Neural cell (in vitro differentiated cells): ENCODE measurements at regions not wholly inside any gene's neighbourhood (a gene's known extent, or its start where the extent isn't known, plus 50 kb on each side); places are given as distances from the start of the nearest gene placed in this dataset.

Source experiments
- H2AFZ ChIP-seq: fragments of 200-600, 300-800 bp; sonication (generic), shearing (Covaris generic); 2 replicates; pipeline ENCODE4 v1.6.0; 2014; ENCODE audit warnings: low read depth, mild to moderate bottlenecking, antibody characterized with exemption, low read length, moderate library complexity
- H3F3A ChIP-seq: fragments of 200-600 bp; shearing (Covaris generic); 2 replicates; pipeline ENCODE4 v1.6.1; 2016; ENCODE audit warnings: mild to moderate bottlenecking, moderate library complexity, mixed read lengths, antibody characterized with exemption, low read length; ENCODE audit not compliant: insufficient read depth, poor library complexity, severe bottlenecking
- H3K27ac ChIP-seq: fragments of 200-600, 300-800 bp; sonication (generic), shearing (Covaris generic); 2 replicates; pipeline ENCODE4 v1.5.1; 2014; ENCODE audit warnings: mild to moderate bottlenecking, low read length, moderate library complexity
- H3K27me3 ChIP-seq: fragments of 300-800, 200-600 bp; sonication (generic), shearing (Covaris generic); 2 replicates; pipeline ENCODE4 v1.6.0; 2014; ENCODE audit warnings: mild to moderate bottlenecking, low read depth, low read length, moderate library complexity; ENCODE audit not compliant: insufficient read depth
- H3K36me3 ChIP-seq: fragments of 300-800, 200-600 bp; sonication (generic), shearing (Covaris generic); 2 replicates; pipeline ENCODE4 v1.5.1; 2014; ENCODE audit warnings: mild to moderate bottlenecking, antibody characterized with exemption, low read length, moderate library complexity; ENCODE audit not compliant: insufficient read depth
- H3K4me2 ChIP-seq: fragments of 300-800, 200-600 bp; sonication (generic), shearing (Covaris generic); 2 replicates; pipeline ENCODE4 v1.6.0; 2014; ENCODE audit warnings: mild to moderate bottlenecking, low read length
- H3K4me3 ChIP-seq: fragments of 300-800, 200-600 bp; sonication (generic), shearing (Covaris generic); 2 replicates; pipeline ENCODE4 v1.5.1; 2014; ENCODE audit warnings: mild to moderate bottlenecking, low read length, moderate library complexity
- H3K79me2 ChIP-seq: fragments of 200-600 bp; shearing (Covaris generic); replicated peaks from 2 replicates; pipeline ENCODE4 v1.6.0; 2014; ENCODE audit warnings: mild to moderate bottlenecking, low read length, moderate library complexity; ENCODE audit not compliant: insufficient read depth
- H3K9ac ChIP-seq: fragments of 300-800, 200-600 bp; sonication (generic), shearing (Covaris generic); 2 replicates; pipeline ENCODE4 v1.6.1; 2016; ENCODE audit warnings: mild to moderate bottlenecking, low read length, mixed read lengths
- H3K9me2 ChIP-seq: fragments of 200-600 bp; shearing (Covaris generic); 2 replicates; pipeline ENCODE4 v1.6.1; 2016; ENCODE audit warnings: mild to moderate bottlenecking, low read length, mixed read lengths; ENCODE audit not compliant: insufficient read depth
- H3K9me3 ChIP-seq: fragments of 200-600, 300-800 bp; sonication (generic), shearing (Covaris generic); 2 replicates; pipeline ENCODE4 v1.6.1; 2016; ENCODE audit warnings: mild to moderate bottlenecking, mixed run types, low read length, moderate library complexity, mixed read lengths
- H4K20me1 ChIP-seq: fragments of 200-600 bp; shearing (Covaris generic); 2 replicates; pipeline ENCODE4 v1.6.1; 2016; ENCODE audit warnings: mild to moderate bottlenecking, mixed run types; ENCODE audit not compliant: insufficient read depth
- EP300 ChIP-seq: fragments of 450-650 bp; conservative IDR thresholded peaks from 2 replicates; pipeline ENCODE4 v1.6.1; 2014; ENCODE audit warnings: antibody characterized with exemption, mild to moderate bottlenecking, moderate library complexity; ENCODE audit not compliant: poor library complexity, severe bottlenecking
- EZH2 ChIP-seq: fragments of 200-600, 300-800 bp; shearing (Covaris generic), sonication (generic); IDR thresholded peaks from 2 replicates; pipeline ENCODE4 v1.6.1; 2014; ENCODE audit warnings: antibody characterized with exemption, low read length, borderline replicate concordance, mild to moderate bottlenecking; ENCODE audit not compliant: insufficient read depth, poor library complexity, severe bottlenecking
- MXI1 ChIP-seq: fragments of 450-650 bp; conservative IDR thresholded peaks from 2 replicates; pipeline ENCODE4 v1.6.1; 2014; ENCODE audit warnings: antibody characterized with exemption, mild to moderate bottlenecking; ENCODE audit not compliant: poor library complexity, severe bottlenecking
- POLR2AphosphoS5 ChIP-seq: IDR thresholded peaks from 2 replicates; pipeline ENCODE4 v1.6.1; 2012
- RAD21 ChIP-seq: fragments of 450-650 bp; conservative IDR thresholded peaks from 2 replicates; pipeline ENCODE4 v1.6.1; 2014; ENCODE audit warnings: antibody characterized with exemption, mild to moderate bottlenecking, moderate library complexity
- SMC3 ChIP-seq: fragments of 450-650 bp; conservative IDR thresholded peaks from 2 replicates; pipeline ENCODE4 v1.6.1; 2014; ENCODE audit warnings: antibody characterized with exemption, mild to moderate bottlenecking, moderate library complexity; ENCODE audit not compliant: poor library complexity
- TAF1 ChIP-seq: IDR thresholded peaks from 2 replicates; pipeline ENCODE4 v1.6.1; 2012; ENCODE audit warnings: low read depth
- TF ChIP-seq, protein P1 (sequence below): IDR thresholded peaks from 2 replicates; pipeline ENCODE4 v1.6.1; 2012; ENCODE audit warnings: borderline replicate concordance
- TF ChIP-seq, protein P2 (sequence below): fragments of 450-650 bp; IDR thresholded peaks from 2 replicates; pipeline ENCODE4 v1.5.1; 2014; ENCODE audit warnings: antibody characterized with exemption, mild to moderate bottlenecking, moderate library complexity; ENCODE audit not compliant: poor library complexity, severe bottlenecking

DNA sequence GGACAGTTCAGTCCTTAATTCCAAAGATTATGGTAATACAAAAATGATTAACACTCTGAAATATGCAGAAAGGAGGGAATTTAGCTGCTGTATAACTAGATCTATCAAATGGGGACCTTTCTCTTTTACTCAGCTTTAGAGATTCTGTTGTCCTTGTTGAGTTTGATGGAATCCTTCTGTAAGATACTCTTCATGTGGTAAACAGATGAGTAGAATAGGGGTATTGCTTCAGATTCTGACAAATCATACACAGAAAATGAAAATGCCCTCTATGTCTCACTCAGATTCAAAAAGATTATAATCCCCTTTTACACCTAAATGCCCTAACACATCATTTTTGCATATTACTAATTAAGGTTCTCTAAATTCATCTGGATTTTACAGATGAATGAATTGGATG, 50.7 kb downstream of the ARHGAP35 start:
- Histone ChIP-seq H2AFZ (no peak overlapping the region), H3K9me3 (no peaks in the 10 kb centered on the region), H3K4me2 (no peak overlapping the region), H3K79me2 (peaks cover 67% of the 10 kb centered on the region), H3K9me2 (no peaks in the 10 kb centered on the region), H3K27ac (no peak overlapping the region), H3F3A (no peaks in the 10 kb centered on the region), H3K9ac (no peak overlapping the region), H3K27me3 (no peaks in the 10 kb centered on the region), H3K4me3 (no peak overlapping the region), H4K20me1 (peaks cover 9% of the 10 kb centered on the region), H3K36me3 (no peaks in the 10 kb centered on the region)
- TF ChIP-seq SMC3 (no peak), EZH2 (no peak), MXI1 (no peak), TAF1 (no peak), EP300 (no peak), POLR2AphosphoS5 (no peak), RAD21 (no peak)
- TF ChIP-seq, protein P1, sequence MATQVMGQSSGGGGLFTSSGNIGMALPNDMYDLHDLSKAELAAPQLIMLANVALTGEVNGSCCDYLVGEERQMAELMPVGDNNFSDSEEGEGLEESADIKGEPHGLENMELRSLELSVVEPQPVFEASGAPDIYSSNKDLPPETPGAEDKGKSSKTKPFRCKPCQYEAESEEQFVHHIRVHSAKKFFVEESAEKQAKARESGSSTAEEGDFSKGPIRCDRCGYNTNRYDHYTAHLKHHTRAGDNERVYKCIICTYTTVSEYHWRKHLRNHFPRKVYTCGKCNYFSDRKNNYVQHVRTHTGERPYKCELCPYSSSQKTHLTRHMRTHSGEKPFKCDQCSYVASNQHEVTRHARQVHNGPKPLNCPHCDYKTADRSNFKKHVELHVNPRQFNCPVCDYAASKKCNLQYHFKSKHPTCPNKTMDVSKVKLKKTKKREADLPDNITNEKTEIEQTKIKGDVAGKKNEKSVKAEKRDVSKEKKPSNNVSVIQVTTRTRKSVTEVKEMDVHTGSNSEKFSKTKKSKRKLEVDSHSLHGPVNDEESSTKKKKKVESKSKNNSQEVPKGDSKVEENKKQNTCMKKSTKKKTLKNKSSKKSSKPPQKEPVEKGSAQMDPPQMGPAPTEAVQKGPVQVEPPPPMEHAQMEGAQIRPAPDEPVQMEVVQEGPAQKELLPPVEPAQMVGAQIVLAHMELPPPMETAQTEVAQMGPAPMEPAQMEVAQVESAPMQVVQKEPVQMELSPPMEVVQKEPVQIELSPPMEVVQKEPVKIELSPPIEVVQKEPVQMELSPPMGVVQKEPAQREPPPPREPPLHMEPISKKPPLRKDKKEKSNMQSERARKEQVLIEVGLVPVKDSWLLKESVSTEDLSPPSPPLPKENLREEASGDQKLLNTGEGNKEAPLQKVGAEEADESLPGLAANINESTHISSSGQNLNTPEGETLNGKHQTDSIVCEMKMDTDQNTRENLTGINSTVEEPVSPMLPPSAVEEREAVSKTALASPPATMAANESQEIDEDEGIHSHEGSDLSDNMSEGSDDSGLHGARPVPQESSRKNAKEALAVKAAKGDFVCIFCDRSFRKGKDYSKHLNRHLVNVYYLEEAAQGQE = no peak
- TF ChIP-seq, protein P2, sequence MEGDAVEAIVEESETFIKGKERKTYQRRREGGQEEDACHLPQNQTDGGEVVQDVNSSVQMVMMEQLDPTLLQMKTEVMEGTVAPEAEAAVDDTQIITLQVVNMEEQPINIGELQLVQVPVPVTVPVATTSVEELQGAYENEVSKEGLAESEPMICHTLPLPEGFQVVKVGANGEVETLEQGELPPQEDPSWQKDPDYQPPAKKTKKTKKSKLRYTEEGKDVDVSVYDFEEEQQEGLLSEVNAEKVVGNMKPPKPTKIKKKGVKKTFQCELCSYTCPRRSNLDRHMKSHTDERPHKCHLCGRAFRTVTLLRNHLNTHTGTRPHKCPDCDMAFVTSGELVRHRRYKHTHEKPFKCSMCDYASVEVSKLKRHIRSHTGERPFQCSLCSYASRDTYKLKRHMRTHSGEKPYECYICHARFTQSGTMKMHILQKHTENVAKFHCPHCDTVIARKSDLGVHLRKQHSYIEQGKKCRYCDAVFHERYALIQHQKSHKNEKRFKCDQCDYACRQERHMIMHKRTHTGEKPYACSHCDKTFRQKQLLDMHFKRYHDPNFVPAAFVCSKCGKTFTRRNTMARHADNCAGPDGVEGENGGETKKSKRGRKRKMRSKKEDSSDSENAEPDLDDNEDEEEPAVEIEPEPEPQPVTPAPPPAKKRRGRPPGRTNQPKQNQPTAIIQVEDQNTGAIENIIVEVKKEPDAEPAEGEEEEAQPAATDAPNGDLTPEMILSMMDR = no peak

DNA sequence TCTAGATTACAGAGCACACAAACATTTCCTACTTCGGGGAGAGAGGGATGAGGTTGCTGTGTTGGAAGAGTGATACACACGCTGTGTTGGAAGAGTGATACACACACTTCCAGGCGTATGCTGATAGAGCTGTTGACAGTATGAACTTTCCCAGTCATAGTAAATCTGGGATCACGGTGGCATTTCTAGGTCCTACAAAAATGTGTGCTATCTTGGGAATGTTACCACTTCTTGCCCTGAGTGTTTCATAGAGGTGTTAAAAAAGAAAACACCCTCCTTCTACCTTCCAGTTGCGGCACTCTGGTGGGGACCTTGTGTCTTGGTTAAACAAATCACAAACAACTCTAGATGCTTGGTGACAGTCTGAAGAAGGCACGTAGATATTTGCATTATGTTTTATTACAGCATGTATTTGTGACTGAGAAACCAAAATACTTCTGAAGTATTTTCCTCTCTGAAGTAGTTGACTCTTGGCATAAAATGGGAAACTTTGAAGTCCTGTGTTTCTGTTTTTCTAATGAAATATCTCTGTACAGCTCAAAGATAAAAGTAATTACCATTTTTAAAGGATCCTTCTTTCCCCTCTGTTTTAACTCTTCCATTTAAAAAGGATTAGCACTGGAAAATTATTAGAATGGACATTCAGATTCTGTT, 52.5 kb downstream of the ARHGAP35 start:
- Histone ChIP-seq H3K4me3 (no peak overlapping the region), H3K27ac (no peak overlapping the region), H3F3A (no peaks in the 10 kb centered on the region), H3K9ac (no peak overlapping the region), H3K36me3 (peaks cover under 1% of the 10 kb centered on the region), H2AFZ (no peak overlapping the region), H3K27me3 (no peaks in the 10 kb centered on the region), H3K9me2 (no peaks in the 10 kb centered on the region), H3K79me2 (peaks cover 61% of the 10 kb centered on the region), H3K9me3 (no peaks in the 10 kb centered on the region), H3K4me2 (no peak overlapping the region), H4K20me1 (peaks cover 9% of the 10 kb centered on the region)
- TF ChIP-seq, protein P2 = no peak
- TF ChIP-seq POLR2AphosphoS5 (no peak), EP300 (no peak), MXI1 (no peak), RAD21 (no peak), TAF1 (no peak)
